HG03045 (cell line): ENCODE measurements at regions not wholly inside any gene's neighbourhood (a gene's known extent, or its start where the extent isn't known, plus 50 kb on each side); places are given as distances from the start of the nearest gene placed in this dataset.

ENCODE experiments used
- ATAC-seq: cut with Tn5 transposase; IDR thresholded peaks from one replicate; pipeline ENCODE4 v1.9.1; 2021; ENCODE audit warnings: mild to moderate bottlenecking, moderate library complexity; ENCODE audit not compliant: unreplicated experiment

DNA sequence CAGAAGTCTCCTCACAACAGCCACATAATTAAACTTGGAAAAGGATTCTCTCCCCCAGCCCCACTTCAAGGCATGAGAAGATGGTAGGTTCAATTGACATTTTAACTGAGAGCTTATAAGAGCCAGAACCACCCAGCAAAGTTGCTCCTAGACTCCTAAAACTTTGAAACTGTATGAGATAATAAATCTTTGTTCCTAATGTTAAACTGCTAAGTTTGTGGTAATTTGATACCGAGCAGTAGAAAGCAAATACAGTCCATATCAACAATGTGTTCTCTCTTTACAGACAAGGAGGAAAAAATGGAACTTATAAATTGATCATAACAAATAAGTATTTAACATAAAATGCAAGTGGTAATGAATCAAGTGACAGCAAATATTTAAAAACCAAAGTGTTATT lies 831.8 kb downstream of the MAFB start:
- no peak for ATAC-seq

DNA sequence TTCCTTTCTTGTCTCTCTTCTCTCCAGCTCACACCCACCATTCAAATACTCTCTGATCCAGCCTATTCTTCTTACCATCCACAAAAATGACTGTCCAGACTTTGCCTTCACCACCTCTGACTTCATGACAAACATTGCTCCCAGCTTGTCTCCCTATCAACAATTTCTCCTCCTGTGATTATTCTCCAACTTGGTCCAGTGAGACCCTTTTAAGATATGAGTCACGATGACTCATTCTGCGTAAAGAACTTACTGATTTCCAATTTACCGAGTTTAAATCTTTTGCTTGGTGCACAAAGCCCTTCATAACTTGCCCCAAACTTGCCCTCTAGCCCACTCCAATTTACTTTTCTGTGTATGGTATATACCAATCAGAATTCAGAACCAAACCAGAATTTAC lies 833.2 kb downstream of the MAFB start:
- ATAC-seq, result no peak

DNA sequence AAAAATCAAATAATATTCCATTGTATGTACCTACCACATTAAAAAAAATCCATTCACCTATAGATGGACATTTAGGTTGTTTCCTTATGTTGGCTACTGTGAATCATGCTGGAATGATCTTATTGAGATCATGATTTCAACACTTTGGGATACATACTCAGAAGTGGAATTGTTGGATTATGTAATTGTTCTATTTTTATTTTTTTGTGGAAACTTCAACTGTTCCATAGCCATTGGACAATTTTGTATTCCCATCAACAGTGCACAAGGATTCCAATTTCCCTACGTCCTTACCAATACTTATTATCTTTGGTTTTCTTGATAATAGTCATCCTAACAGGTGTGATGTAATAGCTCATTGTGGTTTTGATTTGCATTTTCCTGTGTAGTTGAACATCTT lies 834.0 kb downstream of the MAFB start:
- ATAC-seq, result no peak

DNA sequence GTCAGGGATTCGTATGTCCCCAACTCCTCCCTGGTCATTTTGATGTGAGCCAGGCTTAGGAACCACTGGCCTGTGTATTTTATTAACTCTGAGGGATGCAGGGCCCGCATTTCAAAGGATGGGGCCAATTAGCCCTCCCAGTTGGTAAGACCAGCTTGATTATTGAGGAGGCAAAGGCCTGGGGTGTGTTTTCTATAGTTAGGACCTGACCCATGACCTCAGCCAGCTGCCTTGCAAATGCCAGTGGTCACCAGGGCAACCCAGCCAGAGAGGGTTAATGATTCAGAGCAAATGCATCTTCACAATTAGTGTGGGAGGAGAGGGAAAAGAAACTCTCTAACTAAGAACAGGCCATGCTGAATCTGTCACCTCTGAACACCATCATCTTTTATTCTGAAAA lies 835.4 kb downstream of the MAFB start:
- ATAC-seq, result no peak

DNA sequence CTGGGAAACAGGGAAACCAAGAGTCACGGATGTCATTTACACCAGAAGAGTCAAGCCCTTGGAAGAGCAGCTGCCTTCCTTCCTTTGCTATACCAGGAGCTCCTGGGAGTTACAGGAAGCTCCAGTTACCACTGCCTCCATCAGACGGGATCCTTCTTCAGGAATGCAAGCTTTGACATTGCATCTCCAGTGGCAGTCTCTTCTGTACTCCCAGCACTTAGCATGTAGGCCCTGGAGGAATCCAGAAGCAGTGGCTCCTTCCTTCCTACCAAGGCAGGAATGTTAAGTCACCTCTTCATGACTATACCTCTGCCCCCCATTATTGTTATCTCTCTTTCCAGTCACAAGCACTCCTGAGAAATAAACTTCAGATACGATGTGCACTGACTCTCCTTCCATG lies 836.0 kb downstream of the MAFB start:
- no peak for ATAC-seq

DNA sequence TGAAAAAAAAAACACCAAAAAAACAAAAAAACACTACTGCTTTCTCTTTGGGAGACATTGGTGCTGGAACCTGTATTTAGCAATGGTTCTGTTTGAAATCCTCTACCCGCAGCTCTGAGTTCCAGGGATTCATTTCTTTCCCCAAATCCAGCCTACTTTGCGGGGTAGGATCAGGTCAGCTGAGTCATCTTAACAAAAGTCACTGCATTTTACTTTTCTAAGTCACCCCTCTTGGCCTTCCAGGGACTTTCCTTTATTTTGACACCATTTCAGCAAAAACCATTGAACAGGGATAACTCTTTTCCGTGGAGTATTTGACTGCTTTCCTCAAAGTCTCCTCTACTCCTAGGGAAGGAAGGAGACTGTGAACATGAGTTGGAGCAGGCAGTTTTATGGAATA lies 837.6 kb downstream of the MAFB start:
- ATAC-seq, result no peak

DNA sequence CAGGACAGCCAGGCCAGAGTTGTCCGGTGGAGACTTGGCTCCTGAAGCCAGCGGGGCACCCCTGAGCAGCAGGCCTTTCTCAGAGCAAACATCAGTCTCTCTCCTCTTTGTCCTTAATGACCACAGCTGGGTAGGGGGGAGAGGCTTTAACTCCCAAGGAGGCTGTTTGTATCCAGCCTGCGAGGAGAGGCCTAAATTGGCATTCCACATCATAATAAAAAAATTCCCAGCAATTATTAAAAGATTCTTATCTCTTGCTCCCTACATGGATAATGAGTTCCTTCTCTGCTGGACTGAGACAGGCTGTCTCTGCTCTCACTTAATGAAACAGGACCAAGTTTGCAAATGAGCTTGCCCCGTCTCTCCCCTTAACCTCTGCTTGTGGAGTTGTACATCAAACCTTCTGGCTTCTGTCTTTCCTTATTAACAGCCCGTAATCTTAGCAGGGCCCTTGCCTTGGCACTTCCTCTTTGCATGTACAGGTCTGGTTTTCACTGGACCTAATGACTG lies 838.2 kb downstream of the MAFB start:
- ATAC-seq, result no peak

DNA sequence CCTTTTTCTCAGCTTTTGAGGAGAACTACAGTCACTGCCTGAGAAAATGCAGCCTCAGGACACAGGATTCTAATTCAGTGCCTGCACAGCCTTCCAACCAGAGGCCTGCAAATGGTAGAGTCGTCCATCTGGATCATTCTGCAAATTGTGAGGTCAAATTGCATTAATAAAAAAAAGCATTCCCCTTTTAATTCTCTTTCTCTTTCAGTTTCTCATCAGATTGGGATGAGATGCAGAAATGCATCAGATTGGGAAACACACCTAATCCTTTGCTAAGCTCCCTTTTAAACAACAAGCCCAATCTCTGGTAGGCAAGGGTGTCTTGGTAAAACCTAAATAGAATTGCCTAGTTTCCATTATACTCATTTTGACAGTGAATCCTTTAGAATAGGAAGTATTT lies 838.8 kb downstream of the MAFB start:
- no peak for ATAC-seq

DNA sequence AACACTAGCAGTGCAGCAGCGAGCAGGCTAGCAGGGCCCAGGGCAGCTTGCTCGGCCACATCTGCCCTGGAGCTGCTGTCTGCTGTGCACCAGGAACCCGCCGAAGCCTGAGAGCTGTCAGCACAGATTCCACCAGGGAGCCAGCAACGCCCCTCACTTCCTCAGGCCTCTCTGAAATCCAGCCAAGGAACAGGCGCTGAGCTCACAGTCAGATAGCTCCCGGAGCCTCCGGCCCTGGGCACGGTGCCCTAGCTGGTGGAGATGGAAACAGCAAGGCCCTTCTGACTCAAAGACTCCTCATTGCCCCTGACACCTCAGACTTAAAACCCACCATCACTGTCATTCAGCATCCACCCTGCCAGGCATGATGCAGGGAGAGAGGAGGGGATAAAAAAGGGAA lies 839.4 kb downstream of the MAFB start:
- no peak for ATAC-seq

DNA sequence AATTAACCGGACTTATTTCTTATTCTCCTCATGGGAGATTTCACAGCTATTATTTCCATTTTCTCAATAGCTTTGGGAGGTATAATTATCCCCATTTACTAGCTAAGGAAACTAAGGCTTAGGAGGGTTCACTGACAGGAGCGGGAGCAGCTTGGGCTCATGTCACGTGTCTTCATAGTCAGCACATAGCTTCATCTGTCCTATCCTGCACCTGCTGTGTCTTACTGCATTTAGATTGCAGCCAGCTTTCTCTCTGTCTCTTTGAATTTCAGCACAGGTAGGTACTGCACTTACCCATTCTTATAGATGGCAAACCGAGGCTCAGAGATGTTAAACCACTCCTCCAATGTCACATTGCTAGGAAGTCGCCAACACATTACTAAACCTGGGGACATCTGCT lies 839.9 kb downstream of the MAFB start:
- ATAC-seq, result no peak

DNA sequence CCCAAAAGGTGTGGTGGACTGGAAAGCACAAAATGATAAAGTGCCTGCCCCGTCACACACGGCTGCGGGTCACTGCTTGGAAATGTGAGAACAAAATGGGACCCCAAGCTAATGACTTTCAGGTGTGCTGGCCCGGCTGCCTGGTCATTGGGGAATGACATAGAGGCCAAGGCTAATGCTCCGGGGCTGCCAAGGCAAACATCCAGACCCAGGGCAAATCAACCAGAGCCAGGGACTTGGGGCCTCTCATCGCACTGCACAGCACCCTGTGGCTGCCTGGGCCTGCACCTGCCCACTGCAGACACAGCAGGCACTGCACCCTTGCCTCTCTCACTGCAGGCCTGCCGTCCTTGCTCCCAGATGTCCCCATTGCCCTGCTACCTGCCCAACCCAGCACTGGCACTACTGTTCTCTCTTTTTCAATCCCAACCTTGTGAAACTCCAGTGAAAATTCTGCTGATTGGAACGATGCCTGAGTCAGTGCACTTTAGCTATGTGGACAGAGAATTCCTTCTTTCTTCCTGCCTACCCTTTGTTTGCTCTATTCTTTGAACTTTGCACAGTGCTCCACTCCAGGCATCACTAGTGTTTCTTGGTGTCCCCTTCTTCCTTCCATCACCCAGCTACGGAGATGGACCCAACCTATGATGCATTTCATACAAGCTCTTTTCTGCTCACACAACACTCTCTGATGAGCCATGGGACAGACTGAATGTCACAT lies 849.5 kb downstream of the MAFB start:
- no peak for ATAC-seq

DNA sequence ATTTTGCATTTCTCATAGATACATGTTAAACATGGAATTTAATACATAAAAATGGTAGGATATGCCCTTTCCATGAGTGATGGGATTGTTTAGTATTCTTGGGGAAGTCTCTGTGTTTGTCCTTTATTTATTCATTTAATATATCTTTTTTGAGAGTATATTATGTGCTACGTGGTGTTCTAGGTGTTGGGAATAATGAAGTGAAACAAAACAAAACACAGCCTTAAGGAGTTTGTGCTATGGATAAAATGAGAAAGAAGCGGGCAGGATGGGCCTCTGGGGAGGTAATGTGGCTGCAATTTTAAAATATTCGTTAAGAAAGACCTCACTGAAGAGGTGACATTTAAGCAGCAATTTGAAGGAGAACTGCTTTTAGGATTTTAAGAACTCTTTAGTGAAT lies 851.5 kb downstream of the MAFB start:
- ATAC-seq, result no peak

DNA sequence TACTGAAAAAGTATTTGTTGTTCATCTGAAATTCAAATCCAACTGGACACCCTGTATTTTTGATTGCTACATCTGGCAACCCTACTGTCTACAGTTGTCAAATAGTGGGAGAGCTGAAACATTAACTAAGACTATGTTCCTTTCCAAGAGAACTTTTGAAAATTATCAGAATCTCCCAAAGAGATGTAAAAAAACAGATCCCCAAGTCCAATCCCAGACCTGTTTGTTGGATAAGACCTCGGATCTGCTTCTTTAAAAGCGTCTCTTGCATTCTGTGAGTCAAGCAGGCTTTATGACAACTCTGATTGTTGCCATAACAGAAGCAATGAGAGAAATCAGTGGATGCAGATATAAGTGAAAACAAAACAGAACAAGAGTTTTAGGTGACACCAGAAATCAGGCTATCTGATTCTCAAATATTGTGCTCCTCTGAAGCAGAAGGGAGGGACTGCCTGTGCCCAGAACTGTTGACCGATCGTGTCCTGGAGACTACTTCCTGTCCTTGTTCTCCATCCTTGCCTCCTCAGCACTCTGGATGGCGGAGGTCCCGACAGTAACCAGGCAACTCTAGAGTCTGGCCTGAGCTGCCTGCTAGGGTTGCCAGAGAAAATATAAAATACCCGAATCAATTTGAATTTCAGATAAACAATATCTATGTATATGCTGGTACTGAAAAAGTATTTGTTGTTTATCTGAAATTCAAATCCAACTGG lies 853.8 kb downstream of the MAFB start:
- ATAC-seq, result no peak

DNA sequence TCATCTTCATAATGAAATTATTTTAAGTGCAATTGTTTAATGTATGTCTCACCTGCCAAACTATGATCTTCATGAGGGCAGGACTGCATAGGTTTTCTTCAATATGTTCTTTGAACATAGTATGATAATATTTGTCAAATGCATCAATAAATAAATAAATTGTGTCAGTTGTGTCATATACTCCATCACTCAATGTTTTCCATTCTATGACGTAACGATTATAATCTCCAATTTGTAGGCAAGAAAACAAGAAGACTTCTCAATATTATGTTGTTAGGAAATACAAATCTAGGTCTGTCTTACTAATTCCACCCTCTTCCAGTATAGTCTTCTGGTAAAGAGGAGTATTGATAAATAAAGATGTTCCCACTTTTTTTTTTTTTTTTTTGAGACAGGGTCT lies 858.1 kb downstream of the MAFB start:
- no peak for ATAC-seq

DNA sequence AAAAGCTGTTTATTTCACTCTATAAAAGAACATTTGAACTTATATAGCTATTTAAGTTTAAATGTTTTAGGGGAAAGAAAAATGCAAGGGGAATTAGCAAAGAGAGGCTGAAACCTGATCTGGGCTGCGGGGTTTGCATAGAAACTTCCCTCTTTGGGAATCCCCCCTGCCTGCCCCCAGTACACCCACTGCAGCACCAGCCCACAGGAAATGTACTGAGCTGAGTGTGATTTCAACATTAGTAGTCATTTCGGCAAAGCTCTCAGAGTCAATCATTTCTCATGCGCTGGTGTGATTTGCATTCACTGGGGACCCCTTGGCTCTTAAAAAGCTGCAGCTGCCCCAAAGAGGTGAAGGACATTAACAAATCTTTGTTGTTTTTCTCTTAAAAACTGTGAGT lies 859.4 kb downstream of the MAFB start:
- ATAC-seq, result peak; percentile 78

DNA sequence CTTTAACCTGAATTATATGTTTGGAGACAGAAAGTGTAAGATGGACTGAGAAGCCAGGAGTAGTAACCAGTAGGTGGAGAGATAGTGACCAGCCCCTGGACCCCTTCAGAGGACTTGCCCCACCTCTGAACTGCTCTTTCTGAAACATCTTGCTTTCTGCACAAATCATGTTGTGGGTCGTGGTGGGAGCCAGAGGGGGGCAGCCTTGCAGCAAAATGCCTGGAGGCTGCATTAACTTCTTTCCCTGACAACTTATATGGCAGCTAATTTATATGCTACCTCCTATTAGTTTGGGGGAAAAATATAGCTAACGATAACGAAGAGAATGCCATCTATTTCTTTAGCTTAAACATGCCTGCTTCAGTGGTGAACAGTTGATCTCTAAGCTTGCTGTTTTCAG lies 859.8 kb downstream of the MAFB start:
- ATAC-seq, result no peak

DNA sequence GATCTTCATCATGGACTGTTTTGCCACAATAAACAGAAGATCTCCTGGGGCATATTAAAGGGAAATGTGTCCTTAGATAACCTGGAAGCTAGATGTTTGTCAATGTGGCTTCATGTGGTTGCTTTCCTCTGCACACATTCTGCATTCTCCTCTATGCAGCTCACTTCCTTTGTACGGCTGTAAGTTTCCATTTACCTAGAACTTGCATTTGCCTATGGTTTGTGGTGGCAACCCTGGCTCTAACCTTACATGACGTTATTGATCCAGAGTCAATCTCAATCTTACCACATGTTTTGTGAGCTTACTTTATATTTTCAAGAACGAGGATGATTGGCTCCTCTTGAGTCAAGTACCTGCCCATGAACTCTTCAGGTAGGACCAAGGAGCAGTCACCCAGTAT lies 863.1 kb downstream of the MAFB start:
- no peak for ATAC-seq

DNA sequence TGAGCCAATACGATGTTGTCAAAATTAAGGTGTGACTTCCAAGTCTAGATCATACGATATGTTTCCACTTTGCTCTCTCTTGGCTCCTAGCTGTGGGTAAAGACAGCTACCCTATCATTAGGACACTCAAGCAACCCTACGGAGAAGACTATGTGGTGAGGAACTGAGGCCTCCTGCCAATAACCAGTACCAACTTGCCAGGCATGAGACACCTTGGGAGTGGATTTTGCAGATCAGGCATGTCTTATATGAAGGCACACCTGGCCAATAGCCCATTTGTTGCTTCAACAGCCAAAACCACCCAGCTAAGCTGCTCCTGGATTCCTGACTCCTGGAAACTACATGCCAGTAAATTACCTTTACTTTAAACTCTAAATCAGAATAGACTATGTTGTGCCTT lies 863.4 kb downstream of the DHX35 start:
- ATAC-seq, result no peak

DNA sequence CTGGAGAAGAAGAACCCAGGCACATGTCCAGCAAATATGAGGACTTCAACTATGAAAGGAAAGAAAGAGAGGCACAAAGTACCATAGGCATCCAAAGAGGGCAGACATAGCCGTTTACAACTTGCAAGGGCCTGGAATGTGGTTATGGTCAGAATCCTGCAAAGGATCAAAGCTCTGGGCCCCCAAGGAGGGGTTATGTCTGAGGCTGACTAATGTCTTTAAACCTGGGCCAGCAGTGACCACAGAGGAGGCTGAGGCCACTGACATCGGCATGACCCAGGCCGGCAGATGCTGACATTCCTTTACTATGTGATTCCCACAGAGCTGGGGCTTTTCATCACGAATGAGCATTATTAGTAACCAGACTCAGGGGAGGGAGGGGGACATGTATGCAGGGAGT lies 861.1 kb downstream of the DHX35 start:
- ATAC-seq, result no peak

DNA sequence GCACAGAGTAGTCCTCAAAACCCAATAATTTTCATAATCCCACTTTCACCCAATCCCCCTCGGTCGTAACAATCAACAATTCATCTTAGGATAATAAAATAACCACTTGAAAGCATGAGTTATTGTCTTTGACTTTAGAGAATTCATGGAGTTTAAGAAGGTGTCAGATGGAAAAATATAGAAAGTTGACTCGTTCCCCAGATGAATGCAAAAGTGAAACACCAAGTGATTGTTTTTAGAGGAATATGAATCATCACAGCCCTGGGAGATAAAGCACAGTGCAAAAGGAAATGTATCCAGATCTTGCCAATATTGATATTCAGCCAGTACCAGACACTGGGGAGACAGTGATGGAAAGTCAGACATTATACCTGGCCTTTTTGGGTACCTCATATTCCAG lies 860.5 kb downstream of the DHX35 start:
- ATAC-seq, result no peak

DNA sequence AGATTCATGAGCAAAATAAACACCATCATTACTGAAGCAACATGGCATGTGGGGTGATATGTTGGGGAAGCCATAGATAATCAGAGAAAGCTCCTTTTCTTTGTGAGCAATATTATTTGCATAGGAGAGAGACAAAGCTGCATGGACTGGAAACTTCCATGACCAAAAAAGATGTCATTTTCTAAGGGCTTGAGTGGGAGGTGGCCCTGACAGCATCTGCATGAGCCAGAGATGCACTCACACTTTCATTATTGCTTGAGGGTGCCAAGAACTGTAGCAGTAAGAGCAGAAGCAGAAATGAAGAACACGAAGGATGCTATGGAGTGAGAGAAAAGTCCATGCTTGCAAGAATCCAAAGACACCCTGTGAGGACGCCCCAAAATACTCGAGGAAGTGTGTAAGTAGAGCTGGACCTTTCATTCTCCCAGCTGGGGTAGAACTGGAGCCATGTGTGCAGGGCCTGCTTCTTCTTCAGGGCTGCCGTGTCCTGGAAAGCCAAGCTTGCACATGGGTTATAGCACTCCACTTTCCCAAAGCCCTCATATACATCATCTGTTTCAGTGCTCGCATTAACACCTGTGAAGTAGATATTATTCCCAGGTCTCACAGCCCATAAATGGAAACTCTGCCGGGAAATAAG lies 851.2 kb downstream of the DHX35 start:
- ATAC-seq, result peak; percentile 59

DNA sequence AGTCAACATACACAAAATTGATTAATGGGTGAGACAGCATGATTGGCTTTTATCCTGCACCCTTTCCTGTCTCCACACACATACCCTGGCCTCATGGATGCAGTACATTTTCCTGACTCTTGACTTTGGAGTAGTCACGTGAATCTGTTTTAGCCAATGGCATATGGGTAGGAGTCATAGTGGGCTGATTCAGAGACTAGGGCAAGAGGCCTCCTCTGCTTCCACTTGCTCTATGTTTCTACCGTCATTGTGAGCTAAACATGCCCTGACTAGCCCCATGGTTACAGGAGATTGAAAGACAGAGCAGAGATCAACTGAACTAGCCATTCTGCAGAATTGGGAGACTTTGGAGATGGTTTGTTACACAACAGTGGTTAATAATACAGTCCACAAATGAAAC lies 850.0 kb downstream of the DHX35 start:
- ATAC-seq, result no peak
